DND-41 (cell line): ENCODE measurements at regions not wholly inside any gene's neighbourhood (a gene's known extent, or its start where the extent isn't known, plus 50 kb on each side); places are given as distances from the start of the nearest gene placed in this dataset.

Experiments used
- ATAC-seq: fragments of 200-7000 bp; cut with Tn5 transposase; 3 replicates; pipeline ENCODE4 v1.9.1; 2021; ENCODE audit warnings: low read depth; ENCODE audit not compliant: insufficient read depth
- DNase-seq: peaks from one replicate; pipeline ENCODE4 v3.0.0-alpha.2; 2020
- H2AFZ ChIP-seq: 2 replicates; pipeline ENCODE4 v1.6.0; 2012; ENCODE audit warnings: low read depth, low read length
- H3K27ac ChIP-seq: 2 replicates; pipeline ENCODE4 v1.5.1; 2012; ENCODE audit warnings: low read length, inconsistent platforms
- H3K27me3 ChIP-seq: fragments of 200-600 bp; sonication (generic); 2 replicates; pipeline ENCODE4 v1.6.0; 2012; ENCODE audit warnings: low read length, mild to moderate bottlenecking, inconsistent platforms; ENCODE audit not compliant: insufficient read depth, poor library complexity
- H3K36me3 ChIP-seq: 2 replicates; pipeline ENCODE4 v1.5.1; 2012; ENCODE audit warnings: low read length, inconsistent platforms; ENCODE audit not compliant: insufficient read depth
- H3K4me1 ChIP-seq: 2 replicates; pipeline ENCODE4 v1.5.1; 2012; ENCODE audit warnings: mild to moderate bottlenecking, low read length; ENCODE audit not compliant: insufficient read depth
- H3K4me2 ChIP-seq: 2 replicates; pipeline ENCODE4 v1.6.0; 2012; ENCODE audit warnings: mild to moderate bottlenecking, moderate library complexity, low read length, inconsistent platforms; ENCODE audit not compliant: insufficient read depth
- H3K4me3 ChIP-seq, 2 experiments: fragments of 200-600 bp in 1 of 2; shearing (Covaris generic) in 1 of 2; 2 replicates each; pipeline ENCODE4 v1.5.1; 2012 to 2016; ENCODE audit warnings: inconsistent platforms in 2 of 2, low read length in 2 of 2, mild to moderate bottlenecking in 2 of 2, low read depth in 1 of 2, moderate library complexity in 1 of 2
- H3K79me2 ChIP-seq: 2 replicates; pipeline ENCODE4 v1.6.0; 2012; ENCODE audit warnings: low read length, inconsistent platforms; ENCODE audit not compliant: insufficient read depth
- H3K9ac ChIP-seq: 2 replicates; pipeline ENCODE4 v1.6.0; 2012; ENCODE audit warnings: low read depth, mild to moderate bottlenecking, inconsistent platforms, low read length, moderate library complexity
- H3K9me3 ChIP-seq: 2 replicates; pipeline ENCODE4 v1.5.1; 2012; ENCODE audit warnings: low read length, moderate library complexity, mild to moderate bottlenecking, inconsistent platforms; ENCODE audit not compliant: insufficient read depth, severe bottlenecking
- H4K20me1 ChIP-seq: 2 replicates; pipeline ENCODE4 v1.6.0; 2012; ENCODE audit warnings: low read length; ENCODE audit not compliant: insufficient read depth
- EZH2 ChIP-seq: IDR thresholded peaks from 3 replicates; pipeline ENCODE4 v1.6.1; 2012; ENCODE audit warnings: borderline replicate concordance, low read depth, mild to moderate bottlenecking, moderate library complexity, low read length, inconsistent platforms; ENCODE audit not compliant: severe bottlenecking
- TF ChIP-seq, protein P1 (sequence below): IDR thresholded peaks from 2 replicates; pipeline ENCODE4 v1.5.1; 2012; ENCODE audit warnings: borderline replicate concordance, low read length, moderate library complexity, mild to moderate bottlenecking; ENCODE audit not compliant: poor library complexity, severe bottlenecking; ENCODE audit errors: extremely low read depth

DNA sequence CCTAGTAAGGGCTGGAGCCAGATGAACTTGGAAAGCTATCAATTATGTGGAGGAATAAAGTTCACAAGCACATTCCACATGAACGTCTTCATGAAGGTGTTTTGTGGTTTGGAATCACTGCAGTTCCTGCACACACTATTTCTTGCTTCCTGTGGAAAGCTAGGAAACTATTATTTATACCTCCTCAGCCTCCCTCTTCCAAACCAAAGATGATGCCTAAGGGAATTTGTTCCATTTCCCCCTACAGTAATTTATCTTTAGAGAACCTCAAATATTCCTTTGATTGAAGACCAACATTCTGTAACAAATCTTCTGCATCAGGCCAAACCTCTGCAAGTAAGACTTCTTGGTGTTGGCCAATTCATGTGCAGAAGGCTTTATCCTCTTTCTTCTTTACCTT, 115.8 kb upstream of the ARHGAP20 start:
- TF ChIP-seq, protein P1, sequence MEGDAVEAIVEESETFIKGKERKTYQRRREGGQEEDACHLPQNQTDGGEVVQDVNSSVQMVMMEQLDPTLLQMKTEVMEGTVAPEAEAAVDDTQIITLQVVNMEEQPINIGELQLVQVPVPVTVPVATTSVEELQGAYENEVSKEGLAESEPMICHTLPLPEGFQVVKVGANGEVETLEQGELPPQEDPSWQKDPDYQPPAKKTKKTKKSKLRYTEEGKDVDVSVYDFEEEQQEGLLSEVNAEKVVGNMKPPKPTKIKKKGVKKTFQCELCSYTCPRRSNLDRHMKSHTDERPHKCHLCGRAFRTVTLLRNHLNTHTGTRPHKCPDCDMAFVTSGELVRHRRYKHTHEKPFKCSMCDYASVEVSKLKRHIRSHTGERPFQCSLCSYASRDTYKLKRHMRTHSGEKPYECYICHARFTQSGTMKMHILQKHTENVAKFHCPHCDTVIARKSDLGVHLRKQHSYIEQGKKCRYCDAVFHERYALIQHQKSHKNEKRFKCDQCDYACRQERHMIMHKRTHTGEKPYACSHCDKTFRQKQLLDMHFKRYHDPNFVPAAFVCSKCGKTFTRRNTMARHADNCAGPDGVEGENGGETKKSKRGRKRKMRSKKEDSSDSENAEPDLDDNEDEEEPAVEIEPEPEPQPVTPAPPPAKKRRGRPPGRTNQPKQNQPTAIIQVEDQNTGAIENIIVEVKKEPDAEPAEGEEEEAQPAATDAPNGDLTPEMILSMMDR: no peak
- TF ChIP-seq EZH2: no peak
- H3K27ac ChIP-seq: no peak overlapping the region
- no peaks in the 10 kb centered on the region for H3K4me1 ChIP-seq
- no peak overlapping the region for H3K4me3 ChIP-seq
- H2AFZ ChIP-seq: no peak overlapping the region
- no peaks in the 10 kb centered on the region for H3K79me2 ChIP-seq
- no peaks in the 10 kb centered on the region for H4K20me1 ChIP-seq
- H3K9me3 ChIP-seq: no peaks in the 10 kb centered on the region
- ATAC-seq (no peak), DNase-seq (no peak)
- no peak overlapping the region for H3K4me2 ChIP-seq
- no peak overlapping the region for H3K9ac ChIP-seq
- H3K27me3 ChIP-seq: peaks cover 2% of the 10 kb centered on the region
- H3K36me3 ChIP-seq: no peaks in the 10 kb centered on the region

GRCh38 chr11:110827276-110827675, 115.0 kb upstream of the ARHGAP20 start:
- TF ChIP-seq, protein P1: no peak
- TF ChIP-seq EZH2: no peak

GRCh38 chr11:110824912-110825620, 112.8 kb upstream of the ARHGAP20 start:
- H3K79me2 ChIP-seq: no peaks in the 10 kb centered on the region
- no peak overlapping the region for H3K9ac ChIP-seq
- TF ChIP-seq EZH2: no peak
- TF ChIP-seq, protein P1: no peak
- no peak overlapping the region for H2AFZ ChIP-seq
- no peaks in the 10 kb centered on the region for H4K20me1 ChIP-seq
- no peaks in the 10 kb centered on the region for H3K4me1 ChIP-seq
- H3K4me2 ChIP-seq: no peak overlapping the region
- H3K9me3 ChIP-seq: no peaks in the 10 kb centered on the region
- DNase-seq (no peak), ATAC-seq (no peak)
- no peaks in the 10 kb centered on the region for H3K36me3 ChIP-seq
- H3K27me3 ChIP-seq: no peaks in the 10 kb centered on the region
- H3K4me3 ChIP-seq: no peak overlapping the region
- no peak overlapping the region for H3K27ac ChIP-seq

More at GRCh38 chr11:110827276-110827675, 115.0 kb upstream of the ARHGAP20 start:
- ATAC-seq (no peak), DNase-seq (no peak)
- Histone ChIP-seq H3K27ac (no peak overlapping the region), H3K36me3 (no peaks in the 10 kb centered on the region), H3K9ac (no peak overlapping the region), H3K4me3 (no peak overlapping the region), H4K20me1 (no peaks in the 10 kb centered on the region), H3K27me3 (peaks cover 2% of the 10 kb centered on the region), H3K79me2 (no peaks in the 10 kb centered on the region), H3K9me3 (no peaks in the 10 kb centered on the region), H2AFZ (no peak overlapping the region), H3K4me2 (no peak overlapping the region), H3K4me1 (no peaks in the 10 kb centered on the region)
